ENCODE measurements at regions not wholly inside any gene's neighbourhood (a gene's known extent, or its start where the extent isn't known, plus 50 kb on each side); places are given as distances from the start of the nearest gene placed in this dataset.

DNA sequence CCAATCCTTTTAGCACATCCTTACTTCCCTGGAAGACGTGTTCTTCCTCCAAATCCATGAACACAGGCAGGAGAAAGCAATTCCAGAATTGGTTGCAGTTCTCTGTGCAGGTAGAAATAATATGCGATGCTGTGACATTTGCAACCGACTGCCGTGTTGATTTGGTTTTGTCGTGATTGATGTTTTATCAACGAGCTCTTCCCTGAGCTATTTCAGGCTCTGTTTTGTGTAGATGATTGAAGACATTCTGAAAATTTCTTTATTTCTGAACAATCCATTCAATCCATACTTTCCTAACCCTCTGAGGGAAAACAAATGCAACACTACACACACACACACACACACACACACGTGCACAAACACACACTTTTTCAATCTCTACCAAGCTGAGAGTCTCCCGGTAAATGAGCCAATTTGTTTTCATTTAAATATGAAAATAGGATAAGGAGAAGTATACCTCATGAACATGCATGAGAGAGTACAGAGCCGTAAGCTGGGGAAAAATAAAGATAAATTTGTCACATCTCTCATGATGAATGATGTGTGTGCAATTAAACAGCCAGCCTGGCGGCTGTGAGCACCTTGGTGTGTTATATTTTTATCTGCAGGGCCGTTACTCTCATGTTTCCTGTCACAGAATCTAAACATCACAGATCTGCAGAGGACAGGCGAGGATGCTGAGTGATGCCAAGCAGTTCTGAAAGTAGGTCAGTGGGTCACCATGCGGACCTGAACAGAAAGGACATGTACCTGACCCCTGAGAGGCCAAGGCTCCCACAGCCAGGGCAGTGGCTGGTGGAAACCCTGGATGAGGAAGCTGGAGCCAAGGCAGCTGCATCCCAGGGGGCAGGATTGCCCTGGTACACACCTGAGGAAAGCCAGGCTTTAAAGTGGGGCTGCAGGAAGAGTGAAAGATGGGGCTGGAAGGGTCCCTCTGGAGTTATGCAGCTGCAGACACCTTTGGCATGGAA is 64.8 kb downstream of the PDCL3 start:
- DNase-seq, result no peak

DNA sequence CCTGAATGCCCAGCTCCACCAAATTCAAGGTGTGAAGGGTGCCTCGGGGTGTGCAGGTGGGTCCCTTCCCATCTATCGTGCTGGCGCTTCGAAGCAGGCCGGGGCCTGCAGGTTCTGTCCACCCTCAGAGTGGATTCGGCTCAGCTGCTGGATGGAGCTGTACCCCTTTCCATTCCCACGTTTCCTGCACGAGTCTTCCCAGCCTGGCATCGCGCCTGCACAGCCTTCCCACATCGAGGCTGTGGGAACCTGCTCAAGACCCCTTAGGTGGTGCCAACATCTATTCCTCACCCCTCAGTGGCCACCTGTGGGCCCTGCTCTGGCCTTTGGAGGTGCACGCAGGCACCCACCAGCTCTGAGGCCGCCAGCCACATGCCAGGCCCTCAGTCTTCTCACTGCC is 65.7 kb downstream of the PDCL3 start:
- DNase-seq, result no peak

DNA sequence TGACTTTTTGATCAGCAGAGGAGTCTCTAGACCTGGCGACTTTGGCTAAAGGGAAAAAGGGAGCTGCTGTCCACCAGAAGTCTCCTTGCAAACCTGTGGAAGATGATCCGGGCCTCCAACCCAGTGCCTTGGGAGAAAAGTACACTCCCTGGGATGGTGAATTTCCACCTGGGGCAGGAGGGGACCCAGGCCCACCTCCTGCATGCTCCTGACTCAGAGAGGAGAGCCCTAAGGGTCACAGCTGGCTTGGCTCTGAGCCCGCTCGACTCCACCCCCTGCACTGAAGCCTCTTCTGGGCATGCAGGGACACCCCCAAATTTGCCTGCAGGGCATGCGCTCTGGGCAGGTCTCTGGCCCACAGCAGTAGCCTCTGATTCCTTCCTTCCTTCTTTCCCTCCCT is 66.5 kb downstream of the PDCL3 start:
- DNase-seq, result no peak

DNA sequence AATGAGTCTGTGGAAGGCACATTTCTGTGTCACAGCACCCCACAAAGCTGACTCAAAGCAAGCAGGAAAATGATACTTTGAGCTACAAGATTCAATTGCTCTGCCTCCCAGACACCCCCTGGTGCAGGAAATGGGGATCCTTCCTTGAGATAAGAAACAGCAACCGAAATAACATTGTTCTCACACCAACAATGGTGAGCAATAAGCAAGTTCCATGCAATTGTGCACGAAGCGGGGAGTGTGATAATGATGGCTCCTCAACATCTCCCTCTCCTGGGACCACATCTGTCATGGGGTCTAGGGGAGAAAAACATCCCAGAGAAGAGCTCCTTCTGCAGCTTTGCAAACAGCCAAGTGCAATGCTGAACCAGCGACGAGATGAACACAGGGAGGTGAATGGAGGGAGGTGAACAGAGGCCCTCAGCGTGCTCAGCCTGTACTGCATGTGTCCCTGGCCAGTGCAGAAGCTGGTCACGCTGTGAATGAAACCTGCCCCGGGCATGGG is 67.7 kb downstream of the PDCL3 start:
- DNase-seq, result no peak

DNA sequence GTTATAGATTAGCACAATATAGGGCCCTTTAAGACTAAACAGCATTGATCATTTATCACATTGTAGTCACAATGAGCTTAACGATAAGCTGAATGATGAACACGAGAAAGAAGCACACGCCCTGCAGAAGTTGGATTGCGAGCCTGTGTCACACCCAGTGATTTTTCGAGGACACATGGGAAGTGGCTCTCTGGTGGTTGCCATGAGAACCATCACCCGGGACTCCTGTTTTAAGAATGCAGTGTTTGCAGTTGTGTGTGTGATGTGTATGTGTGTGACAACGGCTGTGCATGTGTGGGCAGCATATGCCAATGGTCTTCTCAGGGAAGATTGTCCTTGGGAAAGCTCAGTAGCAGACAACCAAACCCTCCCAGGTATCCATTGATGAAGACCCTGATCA is 69.2 kb downstream of the PDCL3 start:
- DNase-seq, result no peak

DNA sequence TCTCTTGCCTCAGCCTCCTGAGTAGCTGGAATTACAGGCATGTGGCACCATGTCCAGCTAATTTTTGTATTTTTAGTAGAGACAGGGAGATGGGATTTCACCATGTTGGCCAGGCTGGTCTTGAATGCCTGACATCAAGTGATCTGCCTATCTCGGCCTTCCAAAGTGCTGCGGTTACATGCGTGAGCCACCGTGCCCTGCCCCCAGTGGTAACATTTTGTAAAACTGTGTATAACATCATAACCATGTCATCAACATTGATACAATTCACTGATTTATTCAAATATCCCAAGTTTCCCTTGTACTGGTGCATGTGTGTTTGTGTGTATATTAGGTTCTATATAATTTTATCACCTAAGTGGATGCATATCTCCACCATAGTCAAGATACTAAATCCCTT is 70.0 kb downstream of the PDCL3 start:
- DNase-seq, result no peak

DNA sequence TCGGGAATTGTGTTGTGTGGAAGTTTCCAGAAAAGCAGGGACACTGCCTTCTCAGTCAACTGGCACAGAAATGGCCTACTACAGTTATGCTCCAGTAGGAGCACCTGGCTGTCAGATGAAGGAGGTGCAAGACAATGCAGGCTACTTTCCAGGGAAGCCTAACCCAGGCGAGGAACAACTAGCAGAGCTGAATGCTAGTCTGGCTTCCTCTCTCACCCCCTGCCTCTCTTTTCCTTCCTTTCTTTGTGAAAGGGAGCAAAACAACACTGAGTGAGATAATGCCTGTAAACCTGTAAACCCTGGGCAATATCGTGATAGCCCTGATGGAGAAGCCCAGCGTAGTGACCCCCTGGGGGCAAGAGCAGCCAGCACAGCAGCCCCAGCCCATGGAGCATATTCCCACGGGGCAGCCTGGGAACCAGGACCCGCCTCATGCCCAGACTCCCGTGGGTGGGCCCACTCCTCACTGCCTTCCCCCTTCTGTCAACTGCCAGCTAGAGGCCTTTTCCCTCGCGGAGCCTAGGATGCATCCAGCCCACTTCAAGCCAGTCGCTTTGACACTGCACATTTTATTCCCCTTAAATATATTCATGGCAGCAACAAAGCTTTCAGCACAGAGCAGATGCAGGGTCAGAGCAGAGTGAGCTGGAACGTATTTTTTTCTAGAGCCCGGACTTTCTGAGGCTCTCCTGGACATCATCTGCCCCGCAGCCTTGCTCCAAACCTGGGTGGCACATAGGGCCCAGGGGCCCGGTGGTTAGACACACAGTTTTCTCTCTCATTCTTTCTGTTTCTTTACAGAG is 77.0 kb downstream of the PDCL3 start:
- DNase-seq, result no peak

DNA sequence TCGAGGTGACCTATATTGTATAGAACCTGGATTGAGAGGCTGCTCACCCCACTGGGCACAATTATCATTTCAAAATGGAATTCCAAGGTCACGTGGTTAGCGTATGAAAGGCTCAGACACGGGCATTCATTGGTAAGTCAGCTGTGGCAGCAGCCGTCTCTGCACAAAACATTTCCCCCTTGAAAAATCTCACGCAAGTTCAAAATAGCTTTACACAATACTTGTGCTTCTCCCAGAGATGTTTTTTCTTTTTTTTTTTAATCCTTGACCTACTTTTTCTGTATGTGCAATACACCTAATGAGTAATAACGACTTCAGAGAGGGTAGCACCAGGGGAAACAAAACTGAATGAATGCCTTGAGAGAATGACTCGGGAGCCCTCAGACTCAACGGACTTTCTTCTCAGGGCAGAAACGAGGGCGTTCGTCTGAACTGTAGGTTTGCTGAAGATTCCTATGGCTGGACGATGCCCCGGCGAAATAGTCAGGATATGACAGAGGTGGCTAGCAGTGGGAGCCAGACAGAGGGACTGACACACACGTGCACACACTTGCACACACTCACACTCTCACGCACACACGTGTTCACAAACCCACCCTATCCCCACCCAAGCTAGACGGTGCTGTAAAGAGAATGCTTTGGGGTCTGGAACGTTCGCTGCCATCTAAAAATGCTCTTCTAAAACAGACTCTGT is 77.8 kb downstream of the PDCL3 start:
- no peak for DNase-seq

DNA sequence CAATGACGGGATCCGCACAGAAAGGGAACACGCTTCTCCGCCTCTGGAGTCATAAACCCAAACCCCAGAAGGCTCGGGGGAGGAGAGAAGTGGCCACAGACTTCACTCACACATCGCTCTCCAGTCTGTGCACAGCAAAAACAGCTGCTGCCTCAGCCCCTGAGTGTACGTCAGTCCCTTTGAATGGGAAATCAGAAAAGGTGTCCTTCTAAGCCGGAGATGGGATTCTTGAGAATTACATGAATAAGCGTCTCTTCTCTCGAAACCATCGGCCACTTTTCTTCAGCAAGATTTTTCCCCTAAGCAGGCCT is 78.3 kb downstream of the PDCL3 start:
- no peak for DNase-seq

DNA sequence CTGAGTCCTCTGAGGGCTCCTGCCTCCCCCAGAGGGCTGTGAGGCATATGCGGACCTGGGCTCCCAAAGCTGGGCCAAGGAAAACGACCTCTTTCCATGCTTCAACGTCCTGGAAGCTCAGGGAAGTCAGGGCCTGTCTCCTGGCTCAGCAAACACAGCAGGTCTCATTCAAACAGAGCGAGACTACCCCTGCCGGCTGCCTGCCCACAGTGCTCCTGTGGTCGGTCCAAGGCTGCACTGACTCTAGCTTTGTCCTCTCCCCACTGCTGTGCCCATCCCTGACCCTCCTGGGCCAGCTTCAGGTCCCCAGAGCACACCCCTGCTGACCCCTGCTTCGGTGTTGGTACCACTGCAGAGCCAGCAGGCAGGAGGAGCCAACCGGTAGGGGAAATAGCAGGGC is 79.6 kb downstream of the PDCL3 start:
- DNase-seq, result no peak

DNA sequence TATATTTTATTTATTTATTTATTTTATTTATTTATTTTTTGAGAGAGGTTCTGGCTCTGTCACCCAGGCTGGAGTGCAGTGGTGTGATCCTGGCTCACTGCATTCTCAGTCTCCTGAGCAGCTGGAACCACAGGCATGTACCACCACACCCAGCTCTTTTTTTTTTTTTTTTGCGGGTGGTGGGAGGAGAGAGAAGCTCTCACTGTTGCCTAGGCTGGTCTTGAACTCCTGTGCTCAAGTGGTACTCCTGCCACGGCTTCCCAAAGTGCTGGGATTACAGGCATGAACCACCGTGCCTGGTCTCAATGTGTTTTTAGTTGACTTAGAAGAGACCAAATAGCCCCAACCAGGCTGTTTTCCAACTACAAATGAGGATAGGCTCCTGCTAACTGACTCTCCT is 80.7 kb downstream of the PDCL3 start:
- DNase-seq, result no peak

DNA sequence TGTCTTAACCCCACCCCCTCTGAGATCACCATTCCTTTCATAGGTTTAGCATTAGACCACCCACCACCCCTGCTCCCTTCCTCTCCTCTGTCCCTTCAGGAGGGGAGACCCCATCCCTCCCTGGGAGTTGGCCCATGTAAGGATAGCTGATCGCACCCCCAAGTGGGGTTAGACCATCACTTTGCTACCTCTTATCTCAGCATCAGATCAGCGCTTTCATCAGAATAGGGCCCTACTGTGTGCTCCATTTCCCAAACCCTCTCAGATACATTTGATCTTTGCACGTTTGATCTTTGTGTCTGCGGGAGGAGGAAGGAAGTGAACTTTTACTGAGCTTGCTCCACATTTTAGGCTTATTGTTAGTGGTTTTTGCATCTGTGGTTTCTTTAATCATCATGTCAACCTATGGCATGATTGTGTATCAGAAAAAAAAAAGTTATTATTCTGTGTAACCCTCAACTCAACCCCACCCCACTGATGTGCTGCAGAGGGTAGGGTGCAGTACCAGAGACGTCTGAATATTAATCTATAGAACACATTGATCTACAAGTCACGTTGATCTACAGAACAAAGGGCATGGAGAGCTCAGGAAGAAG is 81.2 kb downstream of the PDCL3 start:
- DNase-seq, result no peak

DNA sequence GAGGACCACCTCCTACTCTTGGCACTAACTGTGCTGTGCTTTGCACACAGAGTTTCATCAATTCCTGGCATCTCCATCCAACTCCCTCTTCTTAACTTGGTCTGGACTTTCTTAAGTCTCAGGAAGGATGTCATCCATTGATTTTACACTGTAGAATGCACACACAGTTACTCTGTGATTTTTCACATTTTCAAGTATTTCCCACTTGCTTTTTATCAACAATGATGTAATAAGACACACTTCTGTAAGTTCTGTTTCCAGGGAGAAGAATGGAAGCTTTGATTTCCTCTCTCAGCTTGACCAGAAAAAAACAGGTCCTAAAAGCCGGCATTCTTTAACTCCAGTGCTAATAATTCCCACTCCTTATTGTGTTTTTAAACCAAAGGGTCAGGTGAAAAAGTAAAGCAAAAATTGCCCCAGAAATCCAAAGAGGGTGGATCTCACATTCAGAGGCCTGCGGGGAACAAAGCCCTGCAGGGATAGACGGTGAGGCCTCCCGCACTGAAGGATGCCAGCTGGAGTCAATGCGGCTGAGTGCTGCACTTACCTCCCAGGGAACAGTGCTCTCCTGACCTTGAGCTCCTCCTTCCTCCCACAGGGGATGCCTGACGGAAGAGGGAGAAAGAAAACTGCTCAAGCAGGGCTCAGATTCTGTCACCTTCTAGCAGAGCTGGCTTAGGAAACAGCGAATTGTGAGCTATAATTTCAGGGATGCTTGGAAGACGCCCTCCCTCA is 83.1 kb downstream of the PDCL3 start:
- no peak for DNase-seq

DNA sequence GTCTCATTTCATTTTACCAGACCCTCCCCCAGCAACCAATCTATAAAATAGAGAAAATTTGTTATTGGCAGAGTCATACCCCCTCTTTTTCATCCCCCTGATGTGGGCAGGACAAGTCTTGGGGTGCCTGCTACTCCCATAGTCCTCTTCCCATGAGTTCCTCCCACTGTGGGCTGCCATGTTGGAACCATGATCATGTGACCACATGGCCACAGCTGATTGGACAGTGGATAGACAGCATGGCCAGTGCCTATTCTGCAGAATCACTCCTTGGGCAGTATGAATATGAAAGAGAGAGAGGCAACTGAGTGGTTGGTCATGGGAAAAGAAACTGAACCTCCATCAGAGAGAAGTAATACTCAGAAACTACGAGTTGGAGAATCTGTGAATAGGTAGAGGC is 84.9 kb downstream of the PDCL3 start:
- DNase-seq, result no peak

DNA sequence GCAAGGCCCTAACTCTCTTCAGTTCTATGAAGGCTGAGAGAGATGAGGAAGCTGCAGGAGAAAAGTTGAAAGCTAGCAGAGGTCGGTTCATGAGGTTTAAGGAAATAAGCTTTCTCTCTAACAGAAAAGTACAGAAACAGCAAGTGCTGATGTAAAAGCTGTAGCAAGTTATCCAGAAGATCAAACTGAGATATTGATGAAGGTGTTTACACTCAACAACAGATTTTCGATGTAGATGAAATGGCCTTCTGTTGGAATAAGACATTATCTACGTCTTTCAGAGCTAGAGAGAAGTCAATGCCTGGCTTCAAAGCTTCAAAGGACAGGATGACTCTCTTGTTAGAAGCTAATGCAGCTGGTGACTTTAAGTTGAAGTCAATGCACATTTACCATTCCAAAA is 87.4 kb downstream of the PDCL3 start:
- DNase-seq, result no peak

DNA sequence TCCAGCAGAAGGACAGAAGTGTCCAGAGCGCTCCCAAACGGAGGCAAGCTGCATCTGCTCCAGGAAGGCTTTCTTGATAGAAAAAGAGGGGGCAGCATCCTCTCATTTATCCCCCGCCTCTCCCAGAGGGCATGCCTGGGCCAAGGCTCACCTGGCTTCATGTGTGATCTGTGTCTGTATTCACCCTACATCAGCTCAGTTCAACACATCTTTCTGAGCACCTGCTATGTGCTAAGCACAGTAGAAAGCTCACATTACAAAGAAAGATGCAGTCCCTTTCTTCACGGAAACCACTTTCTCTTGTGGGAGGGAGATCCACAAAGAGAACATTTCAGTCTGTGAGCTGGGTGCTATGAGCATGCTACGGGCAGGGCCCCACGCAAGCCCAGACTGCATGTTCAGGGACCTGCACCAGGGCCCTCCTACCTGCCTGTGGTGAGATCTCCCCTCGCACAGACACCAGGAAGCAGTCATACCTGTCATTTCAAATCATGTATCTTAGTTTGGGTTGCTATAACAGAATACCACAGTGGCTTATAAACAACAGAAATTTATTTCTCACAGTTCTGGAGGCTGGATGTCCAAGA is 90.7 kb downstream of the PDCL3 start:
- DNase-seq, result no peak

DNA sequence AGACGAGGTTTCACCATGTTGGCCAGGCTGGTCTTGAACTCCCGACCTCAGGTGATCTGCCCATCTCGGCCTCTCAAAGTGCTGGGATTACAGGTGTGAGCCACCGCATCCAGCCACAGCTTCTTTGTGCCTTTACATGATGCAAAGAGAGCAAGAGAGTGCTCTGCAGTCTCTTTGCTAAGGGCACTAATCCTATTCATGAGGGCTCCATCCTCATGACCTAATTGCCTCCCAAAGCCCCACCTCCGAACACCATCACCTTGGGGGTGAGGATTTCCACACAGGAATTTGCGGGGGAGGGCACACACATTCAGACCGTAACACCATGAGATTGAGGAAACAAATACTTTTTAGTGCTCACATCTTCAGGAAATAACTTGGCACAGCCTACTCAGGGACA is 91.8 kb downstream of the PDCL3 start:
- DNase-seq, result no peak

DNA sequence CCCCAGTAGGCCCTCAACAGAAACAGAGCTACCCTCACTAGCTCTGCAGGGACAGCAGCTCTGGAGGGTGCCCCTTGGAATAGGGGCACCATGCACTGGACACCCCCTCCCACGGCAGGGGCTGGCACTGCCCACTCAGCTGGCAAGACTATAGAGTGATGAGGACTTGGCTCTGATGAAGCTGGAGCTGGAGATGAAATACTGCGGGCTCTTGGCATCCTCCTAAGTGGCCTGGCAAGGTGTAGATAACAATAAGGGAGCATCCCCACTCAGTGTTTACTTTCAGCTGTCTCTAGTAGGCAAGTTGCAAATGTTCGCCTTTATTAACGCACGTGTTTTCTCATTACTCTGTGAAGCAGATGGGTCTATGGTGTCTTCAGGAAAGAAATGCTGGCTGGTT is 92.7 kb downstream of the PDCL3 start:
- no peak for DNase-seq

DNA sequence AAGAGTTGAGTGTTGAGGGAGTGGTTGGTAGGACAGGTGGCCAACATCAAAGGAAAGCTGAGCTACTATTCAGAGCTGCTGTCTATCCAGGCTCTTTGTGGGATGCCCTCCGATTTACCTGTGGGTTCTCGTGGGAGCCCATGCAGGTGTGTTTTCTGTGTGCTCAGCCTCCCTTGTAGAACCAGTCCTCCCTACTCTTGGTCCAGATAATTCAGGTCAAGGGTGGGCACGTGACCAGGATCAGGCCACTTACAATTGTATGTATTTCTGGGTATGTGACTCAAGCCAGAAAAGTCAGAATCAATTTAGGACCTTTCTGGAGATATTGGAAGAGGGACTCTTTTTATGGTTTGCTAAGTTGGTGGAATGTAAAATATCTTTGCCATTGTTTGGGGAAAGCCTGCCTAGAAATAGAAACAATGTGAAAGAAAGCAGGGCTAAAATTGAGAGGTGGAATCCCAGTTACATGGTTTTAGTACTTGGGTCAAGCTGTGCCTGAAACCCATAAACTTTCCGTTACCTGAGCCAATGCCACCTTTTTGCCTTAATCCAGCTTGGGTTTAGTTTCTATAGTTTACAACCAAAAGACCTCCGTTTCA is 93.2 kb downstream of the PDCL3 start:
- DNase-seq, result no peak

DNA sequence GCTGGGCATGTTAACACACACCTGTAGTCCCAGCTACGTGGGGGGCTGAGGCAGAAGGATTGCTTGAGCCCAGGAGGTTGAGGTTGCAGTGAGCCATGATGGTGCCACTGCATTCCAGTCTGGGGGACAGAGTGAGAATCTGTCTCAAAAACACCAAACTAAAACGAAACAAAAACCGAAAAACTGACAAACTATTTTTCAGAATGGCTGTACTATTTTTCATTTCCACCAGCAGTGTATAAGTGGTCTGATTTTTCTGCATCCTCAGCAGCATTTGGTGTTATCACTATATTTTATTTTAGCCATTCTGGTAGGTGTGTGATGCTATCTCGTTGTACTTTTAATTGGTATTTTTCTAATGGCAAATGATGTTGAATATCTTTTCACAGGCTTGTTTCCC is 95.2 kb downstream of the PDCL3 start:
- DNase-seq, result no peak

DNA sequence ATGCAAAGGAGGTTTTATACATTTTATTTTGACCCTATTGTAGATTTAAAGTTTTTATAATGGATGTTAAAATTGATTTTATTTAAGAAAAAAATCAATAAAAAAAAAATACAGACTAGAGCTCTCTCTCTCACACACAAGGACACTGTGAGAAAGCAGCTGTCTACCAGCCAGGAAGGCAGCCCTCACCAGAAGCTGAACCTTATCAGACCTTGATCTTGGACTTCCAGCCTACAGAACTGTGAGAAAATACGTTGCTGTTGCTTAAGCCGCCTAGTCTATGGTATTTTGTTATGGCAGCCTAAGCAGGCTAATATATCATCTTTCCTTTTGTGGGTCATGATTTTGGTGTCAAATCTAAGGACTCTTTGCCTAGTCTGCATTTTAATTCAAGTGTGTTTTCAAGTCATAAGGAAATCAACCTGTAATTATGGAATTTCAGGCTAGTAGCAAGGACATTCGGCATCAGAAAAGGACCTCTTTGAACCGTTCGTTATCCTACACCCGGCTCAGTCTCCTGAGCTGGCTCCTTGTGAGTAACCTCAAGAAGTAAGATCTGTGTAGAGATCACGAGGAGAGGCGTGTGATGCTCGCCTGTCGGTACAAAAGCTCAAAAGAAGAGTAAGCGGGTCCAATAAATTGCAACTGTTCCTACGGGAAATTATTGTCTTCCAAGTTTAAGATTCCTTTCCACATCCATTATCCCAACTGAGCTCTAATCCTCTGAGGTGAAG is 98.2 kb downstream of the PDCL3 start:
- DNase-seq, result no peak

All from hematopoietic multipotent progenitor cell treated with erythropoietin and hydrocortisone succinate and interleukin-3 and kit ligand, for 8 days (in vitro differentiated cells).